Naive B cell (primary cell): ENCODE measurements at regions not wholly inside any gene's neighbourhood (a gene's known extent, or its start where the extent isn't known, plus 50 kb on each side); places are given as distances from the start of the nearest gene placed in this dataset.
"Not testable (repeated sequence)": the region's sequence is repeated elsewhere in the genome, so short reads cannot be mapped to it uniquely, and the experiment has no call there.

ENCODE experiments used
- ATAC-seq, 2 donors: fragments of 150-1000 bp; cut with Tn5 transposase; 2 replicates each; pipeline ENCODE4 v1.10.0; 2021; ENCODE audit warnings: low read depth in 2 of 2, mild to moderate bottlenecking in 2 of 2, moderate library complexity in 2 of 2
- DNase-seq: peaks from one replicate; pipeline ENCODE4 v3.0.0; 2022
- H3K27ac Mint-ChIP-seq, 6 donors: one replicate each; pipeline ENCODE4 v1.8.0; 2020 to 2022; ENCODE audit warnings: mild to moderate bottlenecking in 6 of 6, mixed read lengths in 6 of 6, moderate library complexity in 5 of 6, inconsistent platforms in 2 of 6
- H3K27me3 Mint-ChIP-seq, 3 donors: one replicate each; pipeline ENCODE4 v1.8.0; 2021 to 2022; ENCODE audit warnings: mixed read lengths in 3 of 3, mild to moderate bottlenecking in 1 of 3
- H3K36me3 Mint-ChIP-seq, 2 donors: one replicate each; pipeline ENCODE4 v1.8.0; 2020 to 2022; ENCODE audit warnings: mixed read lengths in 2 of 2, inconsistent platforms in 1 of 2, mild to moderate bottlenecking in 1 of 2
- H3K4me1 Mint-ChIP-seq, 3 donors: one replicate each; pipeline ENCODE4 v1.8.0; 2020 to 2022; ENCODE audit warnings: mixed read lengths in 3 of 3, inconsistent platforms in 1 of 3, mild to moderate bottlenecking in 1 of 3, moderate library complexity in 1 of 3
- H3K4me3 Mint-ChIP-seq, 8 donors: one replicate each; pipeline ENCODE4 v1.8.0; 2020 to 2022; ENCODE audit warnings: mild to moderate bottlenecking in 8 of 8, mixed read lengths in 8 of 8, moderate library complexity in 8 of 8, inconsistent platforms in 2 of 8
- H3K9me3 Mint-ChIP-seq, 7 donors: one replicate each; pipeline ENCODE4 v1.8.0; 2020 to 2022; ENCODE audit warnings: mixed read lengths in 7 of 7, mild to moderate bottlenecking in 5 of 7, inconsistent platforms in 2 of 7, moderate library complexity in 1 of 7

GRCh38 chr12:34126805-34127204, 104.5 kb downstream of the ALG10 start:
- peak overlapping the region; percentile 35 to 90 (median 73) for H3K4me3 Mint-ChIP-seq
- peak overlapping the region in 4 of 6 donors; percentile 29 to 76 (median 60) for H3K27ac Mint-ChIP-seq
- ATAC-seq = no peak
- peaks cover 15 to 37% (median 19%) of the 10 kb centered on the region in 3 donors for H3K4me1 Mint-ChIP-seq
- peaks cover 0 to 24% (median 3%) of the 10 kb centered on the region in 3 donors for H3K27me3 Mint-ChIP-seq
- peaks cover 0 to 6% (median 3%) of the 10 kb centered on the region in 7 donors for H3K9me3 Mint-ChIP-seq
- peaks cover 0 to 10% of the 10 kb centered on the region in 2 donors for H3K36me3 Mint-ChIP-seq
- DNase-seq = no peak

GRCh38 chr12:34127379-34127778, 105.1 kb downstream of the ALG10 start:
- H3K27ac Mint-ChIP-seq, DNase-seq, ATAC-seq, H3K9me3 Mint-ChIP-seq: not testable (repeated sequence)
- Mint-ChIP-seq H3K27me3 (peaks cover 0 to 24% (median 3%) of the 10 kb centered on the region in 3 donors), H3K4me1 (peaks cover 15 to 37% (median 19%) of the 10 kb centered on the region in 3 donors), H3K36me3 (peaks cover 0 to 10% of the 10 kb centered on the region in 2 donors), H3K4me3 (peak overlapping the region in 1 of 8 donors; percentile 54)

- no peaks in the 10 kb centered on the region for H3K36me3 Mint-ChIP-seq
- peaks cover 0 to 10% (median 5%) of the 10 kb centered on the region in 3 donors for H3K4me1 Mint-ChIP-seq
- no peak overlapping the region for H3K27ac Mint-ChIP-seq
- H3K4me3 Mint-ChIP-seq = no peak overlapping the region
- ATAC-seq (no peak), DNase-seq (no peak)
- H3K27me3 Mint-ChIP-seq = no peaks in the 10 kb centered on the region
- peaks cover 0 to 8% (median 0%) of the 10 kb centered on the region in 7 donors for H3K9me3 Mint-ChIP-seq
Observed at GRCh38 chr12:34142430-34142829, 120.1 kb downstream of the ALG10 start.

GRCh38 chr12:34151019-34151418, 128.7 kb downstream of the ALG10 start:
- peaks cover 0 to 12% (median 7%) of the 10 kb centered on the region in 3 donors for H3K4me1 Mint-ChIP-seq
- no peaks in the 10 kb centered on the region for H3K9me3 Mint-ChIP-seq
- no peak overlapping the region for H3K4me3 Mint-ChIP-seq
- no peaks in the 10 kb centered on the region for H3K36me3 Mint-ChIP-seq
- no peak for DNase-seq
- H3K27me3 Mint-ChIP-seq = no peaks in the 10 kb centered on the region
- no peak for ATAC-seq
- no peak overlapping the region for H3K27ac Mint-ChIP-seq

GRCh38 chr12:34163443-34163842, 141.1 kb downstream of the ALG10 start:
- no peak for DNase-seq
- Mint-ChIP-seq H3K4me1 (no peaks in the 10 kb centered on the region), H3K27me3 (peaks cover 0 to 9% (median 0%) of the 10 kb centered on the region in 3 donors), H3K4me3 (no peak overlapping the region), H3K36me3 (no peaks in the 10 kb centered on the region), H3K9me3 (no peaks in the 10 kb centered on the region), H3K27ac (no peak overlapping the region)
- no peak for ATAC-seq

- Mint-ChIP-seq H3K4me3 (no peak overlapping the region), H3K9me3 (no peaks in the 10 kb centered on the region), H3K4me1 (no peaks in the 10 kb centered on the region), H3K36me3 (no peaks in the 10 kb centered on the region), H3K27ac (peak overlapping the region in 1 of 6 donors; percentile 37), H3K27me3 (no peaks in the 10 kb centered on the region)
- DNase-seq (no peak), ATAC-seq (no peak)
Observed at GRCh38 chr12:34166427-34167060, 144.2 kb downstream of the ALG10 start.

GRCh38 chr12:34168507-34168906, 146.2 kb downstream of the ALG10 start:
- not testable (repeated sequence) for H3K4me1 Mint-ChIP-seq, H3K36me3 Mint-ChIP-seq

GRCh38 chr12:34186492-34186891, 164.2 kb downstream of the ALG10 start:
- H3K4me3 Mint-ChIP-seq = no peak overlapping the region
- ATAC-seq (no peak), DNase-seq (no peak)
- peaks cover 28 to 41% (median 39%) of the 10 kb centered on the region in 3 donors for H3K4me1 Mint-ChIP-seq
- no peaks in the 10 kb centered on the region for H3K36me3 Mint-ChIP-seq
- H3K9me3 Mint-ChIP-seq = peaks cover 0 to 11% (median 4%) of the 10 kb centered on the region in 7 donors
- no peaks in the 10 kb centered on the region for H3K27me3 Mint-ChIP-seq
- H3K27ac Mint-ChIP-seq = peak overlapping the region in 1 of 6 donors; percentile 88

More at GRCh38 chr12:34168507-34168906, 146.2 kb downstream of the ALG10 start:
- ATAC-seq, H3K9me3 Mint-ChIP-seq, DNase-seq, H3K27ac Mint-ChIP-seq, H3K27me3 Mint-ChIP-seq, H3K4me3 Mint-ChIP-seq: not testable (repeated sequence)

- H3K27me3 Mint-ChIP-seq = peaks cover 0 to 1% (median 0%) of the 10 kb centered on the region in 3 donors
- DNase-seq = no peak
- H3K4me1 Mint-ChIP-seq = peaks cover 28 to 47% (median 39%) of the 10 kb centered on the region in 3 donors
- peaks cover 0 to 4% (median 0%) of the 10 kb centered on the region in 7 donors for H3K9me3 Mint-ChIP-seq
- no peak overlapping the region for H3K27ac Mint-ChIP-seq
- no peak for ATAC-seq
- peak overlapping the region in 1 of 8 donors; percentile 61 for H3K4me3 Mint-ChIP-seq
- no peaks in the 10 kb centered on the region for H3K36me3 Mint-ChIP-seq
Observed at GRCh38 chr12:34188974-34189373, 166.7 kb downstream of the ALG10 start.

GRCh38 chr12:34190054-34190453, 167.8 kb downstream of the ALG10 start:
- H3K27me3 Mint-ChIP-seq = peaks cover 0 to 12% (median 5%) of the 10 kb centered on the region in 3 donors
- peak overlapping the region; percentile 18 to 94 (median 76) for H3K27ac Mint-ChIP-seq
- peak overlapping the region in 6 of 8 donors; percentile 21 to 74 (median 52) for H3K4me3 Mint-ChIP-seq

GRCh38 chr12:34198924-34199323, 176.6 kb downstream of the ALG10 start:
- H3K9me3 Mint-ChIP-seq = peaks cover 0 to 5% (median 0%) of the 10 kb centered on the region in 7 donors
- H3K36me3 Mint-ChIP-seq = peaks cover 0 to 5% of the 10 kb centered on the region in 2 donors
- no peak overlapping the region for H3K4me3 Mint-ChIP-seq
- ATAC-seq (no peak), DNase-seq (no peak)
- no peak overlapping the region for H3K27ac Mint-ChIP-seq
- H3K4me1 Mint-ChIP-seq = peaks cover 8 to 19% (median 16%) of the 10 kb centered on the region in 3 donors
- peaks cover 5 to 22% (median 7%) of the 10 kb centered on the region in 3 donors for H3K27me3 Mint-ChIP-seq

More at GRCh38 chr12:34190054-34190453, 167.8 kb downstream of the ALG10 start:
- Mint-ChIP-seq H3K36me3 (peaks cover 0 to 5% of the 10 kb centered on the region in 2 donors), H3K4me1 (peaks cover 28 to 47% (median 39%) of the 10 kb centered on the region in 3 donors), H3K9me3 (peaks cover 0 to 4% (median 0%) of the 10 kb centered on the region in 7 donors)
- ATAC-seq = no peak
- no peak for DNase-seq

- H3K27ac Mint-ChIP-seq = peak overlapping the region in 5 of 6 donors; percentile 30 to 93 (median 64)
- peaks cover 0 to 17% of the 10 kb centered on the region in 2 donors for H3K36me3 Mint-ChIP-seq
- peaks cover 0 to 10% (median 0%) of the 10 kb centered on the region in 7 donors for H3K9me3 Mint-ChIP-seq
- no peaks in the 10 kb centered on the region for H3K27me3 Mint-ChIP-seq
- DNase-seq = no peak
- H3K4me1 Mint-ChIP-seq = peaks cover 29 to 45% (median 43%) of the 10 kb centered on the region in 3 donors
- no peak for ATAC-seq
- H3K4me3 Mint-ChIP-seq = peak overlapping the region in 6 of 8 donors; percentile 56 to 83 (median 75)
Observed at GRCh38 chr12:34203866-34204620, 181.7 kb downstream of the ALG10 start.

GRCh38 chr12:34204830-34205285, 182.6 kb downstream of the ALG10 start:
- Mint-ChIP-seq H3K4me3 (peak overlapping the region in 7 of 8 donors; percentile 49 to 83 (median 70)), H3K27ac (peak overlapping the region in 4 of 6 donors; percentile 30 to 93 (median 50)), H3K4me1 (peaks cover 29 to 45% (median 43%) of the 10 kb centered on the region in 3 donors), H3K36me3 (peaks cover 0 to 17% of the 10 kb centered on the region in 2 donors), H3K9me3 (peaks cover 0 to 10% (median 0%) of the 10 kb centered on the region in 7 donors), H3K27me3 (no peaks in the 10 kb centered on the region)
- peak; percentile 26 for DNase-seq
- peak; percentile 41 to 90 for ATAC-seq
